Pancreas (tissue), 10 donors: ENCODE measurements at regions not wholly inside any gene's neighbourhood (a gene's known extent, or its start where the extent isn't known, plus 50 kb on each side); places are given as distances from the start of the nearest gene placed in this dataset.

Experiments
- ATAC-seq, 4 donors: fragments of 200-7000 bp; cut with Tn5 transposase; one replicate each; pipeline versions ENCODE4 v1.8.0 to v1.9.1; 2020; ENCODE audit warnings: mild to moderate bottlenecking in 4 of 4, moderate library complexity in 4 of 4
- DNase-seq, 6 donors: peaks; one replicate each; pipeline ENCODE4 v3.0.0-alpha.2; 2020
- FAIRE-seq: peaks from 2 replicates; lab custom pipeline; 2012; peaks lifted over from hg19 to GRCh38; lab: Jason Lieb, UNC
- H3K27ac ChIP-seq, 4 donors: fragments of 200-600 bp; sonication (generic); 1 replicate in 3 of 4; 2 replicates in 1 of 4; pipeline versions ENCODE4 v1.5.0 to v1.8.0; 2020
- H3K27me3 ChIP-seq, 4 donors: fragments of 200-600 bp; one replicate each; pipeline ENCODE4 v1.8.0; 2021
- H3K36me3 ChIP-seq, 3 donors: fragments of 200-600 bp; sonication (generic) in 1 of 3; one replicate each; pipeline versions ENCODE4 v1.5.0 to v1.8.0; 2020 to 2021
- H3K4me1 ChIP-seq, 3 donors: fragments of 200-600 bp; one replicate each; pipeline ENCODE4 v1.8.0; 2021
- H3K4me3 ChIP-seq, 4 donors: fragments of 200-600 bp; sonication (generic) in 2 of 4; one replicate each; pipeline versions ENCODE4 v1.5.0 to v1.8.0; 2020 to 2021
- H3K9me3 ChIP-seq, 4 donors: fragments of 200-600 bp; one replicate each; pipeline ENCODE4 v1.8.0; 2021
- CTCF ChIP-seq, 4 donors: fragments of 200-600 bp; sonication (generic) in 3 of 4; IDR thresholded peaks; one replicate each; pipeline versions ENCODE4 v1.5.0 to v1.8.0; 2021; ENCODE audit warnings: antibody characterized with exemption in 4 of 4
- WGBS, 2 donors: extraction: QIAGEN DNeasy Blood & Tissue Kit; methylation state at CpG; one replicate each; pipeline ENCODE4 v1.1.7; 2013; 5-methylcytosine and 5-hydroxymethylcytosine counted together
- intact Hi-C, 3 donors: fragments of 100-400 bp; cut with DNase I; formaldehyde crosslinking; loops; one replicate each; pipeline versions ENCODE4 v1.11.1 to v1.14.2; 2022
- donor health status: healthy with polysubstance abuse.
- donor health status: DM: no; HTN: no; CAD: no; lungs with moderate emphysema.
- donor health status: DM: no; HTN: no; CAD: no.
- donor health status: control.
- donor health status: control.
- donor health status: Bipolar disorder and iron deficiency.
- donor health status: DM: yes; HTN: yes; CAD: no.
- donor health status: DM: no; HTN: no; CAD: no.
- donor health status: DM: no; HTN: no; CAD: no.
- donor health status: DM: yes; HTN: yes; CAD: no.

- H3K27ac ChIP-seq: no peak overlapping the region
- TF ChIP-seq CTCF (IDR thresholded peaks at IDR 0.05): no peak
- 15 to 26% methylated on average over 3 of the region's 3 CpGs for WGBS, 2 donors
- H3K4me3 ChIP-seq: no peak overlapping the region
- H3K9me3 ChIP-seq: no peaks in the 10 kb centered on the region
- peaks cover 0 to 26% (median 3%) of the 10 kb centered on the region in 4 donors for H3K27me3 ChIP-seq
- H3K4me1 ChIP-seq: no peaks in the 10 kb centered on the region
- H3K36me3 ChIP-seq: no peaks in the 10 kb centered on the region
- FAIRE-seq (no peak), DNase-seq (no peak), ATAC-seq (no peak)
- intact Hi-C loops: no loop called here
Measured at GRCh38 chr17:33615861-33616260, 322.8 kb upstream of the ASIC2 start.

GRCh38 chr17:33623841-33624240 lies 330.7 kb upstream of the ASIC2 start:
- TF ChIP-seq CTCF (IDR thresholded peaks at IDR 0.05): no peak
- H3K4me1 ChIP-seq: no peaks in the 10 kb centered on the region
- H3K27ac ChIP-seq: no peak overlapping the region
- no peaks in the 10 kb centered on the region for H3K9me3 ChIP-seq
- peaks cover 0 to 4% (median 1%) of the 10 kb centered on the region in 4 donors for H3K27me3 ChIP-seq
- ATAC-seq: no peak
- H3K4me3 ChIP-seq: no peak overlapping the region
- DNase-seq: no peak
- intact Hi-C loops: no loop called here
- 67 to 80% methylated on average over 3 of the region's 3 CpGs for WGBS, 2 donors
- no peak for FAIRE-seq
- H3K36me3 ChIP-seq: no peaks in the 10 kb centered on the region

- intact Hi-C loops: no loop called here
- DNase-seq (no peak), FAIRE-seq (no peak), ATAC-seq (no peak)
- H3K27me3 ChIP-seq: no peaks in the 10 kb centered on the region
- TF ChIP-seq CTCF (IDR thresholded peaks at IDR 0.05): no peak
- no peaks in the 10 kb centered on the region for H3K4me1 ChIP-seq
- H3K27ac ChIP-seq: no peak overlapping the region
- H3K4me3 ChIP-seq: no peak overlapping the region
- H3K36me3 ChIP-seq: no peaks in the 10 kb centered on the region
- H3K9me3 ChIP-seq: no peaks in the 10 kb centered on the region
- 63 to 75% methylated on average over 7 of the region's 7 CpGs for WGBS, 2 donors
Measured at GRCh38 chr17:33628500-33629346, 335.6 kb upstream of the ASIC2 start.

- Histone ChIP-seq H3K4me3 (no peak overlapping the region), H3K9me3 (no peaks in the 10 kb centered on the region), H3K27ac (no peak overlapping the region), H3K36me3 (no peaks in the 10 kb centered on the region), H3K27me3 (peaks cover 0 to 10% (median 0%) of the 10 kb centered on the region in 4 donors), H3K4me1 (no peaks in the 10 kb centered on the region)
- DNase-seq (no peak), ATAC-seq (no peak), FAIRE-seq (no peak)
- 53 to 63% methylated on average over 6 of the region's 6 CpGs for WGBS, 2 donors
- intact Hi-C loops: no loop called here
- no peak for TF ChIP-seq CTCF (IDR thresholded peaks at IDR 0.05)
Measured at GRCh38 chr17:33633446-33633845, 340.4 kb upstream of the ASIC2 start.

- Histone ChIP-seq H3K27ac (no peak overlapping the region), H3K36me3 (no peaks in the 10 kb centered on the region), H3K4me1 (no peaks in the 10 kb centered on the region), H3K9me3 (no peaks in the 10 kb centered on the region), H3K4me3 (no peak overlapping the region), H3K27me3 (peaks cover 0 to 10% (median 0%) of the 10 kb centered on the region in 4 donors)
- ATAC-seq: no peak
- 58 to 68% methylated on average over 3 of the region's 3 CpGs for WGBS, 2 donors
- DNase-seq: no peak
- FAIRE-seq: no peak
- intact Hi-C loops: no loop called here
- TF ChIP-seq CTCF (IDR thresholded peaks at IDR 0.05): no peak
Measured at GRCh38 chr17:33637534-33637933, 344.4 kb upstream of the ASIC2 start.
